Fibroblast of skin of right quadriceps (primary cell): ENCODE measurements at regions not wholly inside any gene's neighbourhood (a gene's known extent, or its start where the extent isn't known, plus 50 kb on each side); places are given as distances from the start of the nearest gene placed in this dataset.
A peak's percentile ranks its signal among the peaks of the same experiment; 100 is the strongest.

Experiments
- DNase-seq: peaks from one replicate; pipeline ENCODE4 v3.0.0-alpha.2; 2013

GRCh38 chr20:7818477-7818876 is 121.8 kb downstream of the HAO1 start:
- DNase-seq: no peak

DNA sequence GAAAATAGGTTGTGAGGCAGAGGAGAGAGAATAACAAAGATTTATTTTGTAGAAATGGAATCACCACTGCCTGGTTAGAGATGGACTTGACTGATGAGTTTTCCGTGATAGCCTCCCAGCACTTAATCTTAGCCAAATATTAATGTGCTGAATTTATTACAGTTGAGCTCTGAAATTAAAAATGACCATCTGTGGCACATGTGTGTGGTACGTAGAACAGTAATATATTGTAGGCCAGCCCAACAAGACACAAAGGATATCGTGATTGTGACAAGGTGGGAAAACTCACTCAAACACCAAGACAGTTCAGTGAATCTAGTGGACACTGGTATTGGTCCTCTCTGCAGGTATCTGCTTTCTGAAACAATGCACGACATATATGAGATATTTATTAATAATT is 119.4 kb downstream of the HAO1 start:
- DNase-seq: no peak

DNA sequence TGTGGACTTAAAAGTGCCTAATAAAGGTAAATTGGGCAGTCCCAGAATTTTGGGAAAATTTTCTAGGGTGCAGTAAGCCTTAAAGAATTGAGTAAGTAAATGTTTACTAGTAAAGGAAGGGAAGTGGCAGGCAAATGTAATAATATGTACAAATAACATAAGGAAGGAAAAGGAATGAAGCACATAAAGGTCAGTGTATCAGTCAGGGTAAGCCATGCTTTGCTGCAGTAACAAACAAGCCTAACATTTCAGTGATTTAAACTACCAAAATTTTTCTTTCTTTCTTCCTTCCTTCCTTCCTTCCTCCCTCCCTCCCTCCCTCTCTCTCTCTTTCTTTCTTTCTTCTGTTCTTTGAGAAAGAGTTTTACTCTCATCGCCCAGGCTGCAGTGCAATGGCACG is 117.5 kb downstream of the HAO1 start:
- no peak for DNase-seq

- no peak for DNase-seq
These were observed 111.8 kb downstream of the HAO1 start for GRCh38 chr20:7828437-7828836.

- DNase-seq: no peak
These were observed 111.2 kb downstream of the HAO1 start for GRCh38 chr20:7829031-7829430.

DNA sequence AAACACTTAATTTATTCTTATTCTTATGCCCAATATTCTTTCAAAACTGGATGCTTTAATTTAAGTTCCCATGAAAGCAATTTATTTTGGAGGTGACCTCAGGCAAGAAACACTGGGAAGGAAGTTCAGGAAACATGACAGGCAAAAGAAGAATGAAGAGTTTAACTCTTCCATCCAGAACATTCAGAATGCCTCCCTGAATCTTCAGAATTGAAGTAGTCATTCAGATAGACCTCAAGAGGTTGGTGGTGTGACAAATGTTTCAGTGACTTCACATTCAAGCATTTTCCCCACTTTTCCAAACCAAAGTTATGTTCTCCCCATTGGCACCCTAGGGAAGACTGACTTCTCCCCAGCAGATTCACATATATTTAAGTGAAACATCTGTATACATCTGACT is 110.5 kb downstream of the HAO1 start:
- DNase-seq: peak; percentile 5
